H7 (cell line): ENCODE measurements at regions not wholly inside any gene's neighbourhood (a gene's known extent, or its start where the extent isn't known, plus 50 kb on each side); places are given as distances from the start of the nearest gene placed in this dataset.

ENCODE experiments used
- DNase-seq: peaks from one replicate; pipeline ENCODE4 v3.0.0; 2012
- H3K27me3 ChIP-seq: 2 replicates; pipeline ENCODE4 v1.6.0; 2011; ENCODE audit warnings: mild to moderate bottlenecking, low read length; ENCODE audit not compliant: control insufficient read depth, insufficient read depth
- H3K36me3 ChIP-seq: replicated peaks from 2 replicates; pipeline ENCODE4 v1.5.1; 2011; ENCODE audit warnings: low read length; ENCODE audit not compliant: control insufficient read depth, insufficient read depth
- H3K4me3 ChIP-seq: 2 replicates; pipeline ENCODE4 v1.5.1; 2011; ENCODE audit warnings: low read depth, mild to moderate bottlenecking, control low read depth, low read length, moderate library complexity; ENCODE audit not compliant: insufficient read depth

GRCh38 chr5:57802131-57802530 is 319.5 kb upstream of the ACTBL2 start:
- H3K4me3 ChIP-seq = no peak overlapping the region
- H3K27me3 ChIP-seq = no peaks in the 10 kb centered on the region
- DNase-seq = no peak
- no peaks in the 10 kb centered on the region for H3K36me3 ChIP-seq

GRCh38 chr5:57795203-57795602 is 312.6 kb upstream of the ACTBL2 start:
- Histone ChIP-seq H3K4me3 (no peak overlapping the region), H3K27me3 (no peaks in the 10 kb centered on the region), H3K36me3 (no peaks in the 10 kb centered on the region)
- DNase-seq = no peak

GRCh38 chr5:57791875-57792274 is 309.3 kb upstream of the ACTBL2 start:
- DNase-seq = no peak
- no peaks in the 10 kb centered on the region for H3K36me3 ChIP-seq
- H3K4me3 ChIP-seq = no peak overlapping the region
- no peaks in the 10 kb centered on the region for H3K27me3 ChIP-seq

GRCh38 chr5:57785946-57786345 is 303.3 kb upstream of the ACTBL2 start:
- no peak for DNase-seq
- no peak overlapping the region for H3K4me3 ChIP-seq
- no peaks in the 10 kb centered on the region for H3K27me3 ChIP-seq
- no peaks in the 10 kb centered on the region for H3K36me3 ChIP-seq

- no peak for DNase-seq
These were observed 301.5 kb upstream of the ACTBL2 start for GRCh38 chr5:57784121-57784520.

GRCh38 chr5:57783693-57784092 is 301.1 kb upstream of the ACTBL2 start:
- Histone ChIP-seq H3K36me3 (no peaks in the 10 kb centered on the region), H3K27me3 (no peaks in the 10 kb centered on the region), H3K4me3 (no peak overlapping the region)
- no peak for DNase-seq

More at GRCh38 chr5:57784121-57784520, 301.5 kb upstream of the ACTBL2 start:
- Histone ChIP-seq H3K36me3 (no peaks in the 10 kb centered on the region), H3K27me3 (no peaks in the 10 kb centered on the region), H3K4me3 (no peak overlapping the region)

GRCh38 chr5:57780961-57781325 is 298.3 kb upstream of the ACTBL2 start:
- DNase-seq = no peak
- Histone ChIP-seq H3K27me3 (no peaks in the 10 kb centered on the region), H3K36me3 (no peaks in the 10 kb centered on the region)

GRCh38 chr5:57780306-57780960 is 297.8 kb upstream of the ACTBL2 start:
- H3K27me3 ChIP-seq = no peaks in the 10 kb centered on the region
- H3K36me3 ChIP-seq = no peaks in the 10 kb centered on the region
- no peak overlapping the region for H3K4me3 ChIP-seq
- DNase-seq = no peak

More at GRCh38 chr5:57780961-57781325, 298.3 kb upstream of the ACTBL2 start:
- H3K4me3 ChIP-seq = no peak overlapping the region

GRCh38 chr5:57779383-57780223 is 297.0 kb upstream of the ACTBL2 start:
- H3K36me3 ChIP-seq = no peaks in the 10 kb centered on the region
- no peaks in the 10 kb centered on the region for H3K27me3 ChIP-seq
- DNase-seq = no peak
- H3K4me3 ChIP-seq = no peak overlapping the region

GRCh38 chr5:57778501-57779091 is 296.0 kb upstream of the ACTBL2 start:
- DNase-seq = no peak
- H3K27me3 ChIP-seq = no peaks in the 10 kb centered on the region
- H3K4me3 ChIP-seq = no peak overlapping the region
- H3K36me3 ChIP-seq = no peaks in the 10 kb centered on the region

- H3K4me3 ChIP-seq = no peak overlapping the region
- no peak for DNase-seq
- H3K36me3 ChIP-seq = no peaks in the 10 kb centered on the region
- H3K27me3 ChIP-seq = no peaks in the 10 kb centered on the region
These were observed 294.6 kb upstream of the ACTBL2 start for GRCh38 chr5:57777174-57777581.

- DNase-seq = no peak
- no peaks in the 10 kb centered on the region for H3K27me3 ChIP-seq
- H3K36me3 ChIP-seq = no peaks in the 10 kb centered on the region
- H3K4me3 ChIP-seq = no peak overlapping the region
These were observed 293.4 kb upstream of the ACTBL2 start for GRCh38 chr5:57776035-57776434.

- DNase-seq = no peak
- H3K27me3 ChIP-seq = no peaks in the 10 kb centered on the region
- H3K36me3 ChIP-seq = no peaks in the 10 kb centered on the region
- H3K4me3 ChIP-seq = no peak overlapping the region
These were observed 291.8 kb upstream of the ACTBL2 start for GRCh38 chr5:57774439-57774838.

- DNase-seq = no peak
- Histone ChIP-seq H3K36me3 (no peaks in the 10 kb centered on the region), H3K27me3 (no peaks in the 10 kb centered on the region), H3K4me3 (no peak overlapping the region)
These were observed 289.9 kb upstream of the ACTBL2 start for GRCh38 chr5:57772512-57772911.

- Histone ChIP-seq H3K4me3 (no peak overlapping the region), H3K36me3 (no peaks in the 10 kb centered on the region), H3K27me3 (no peaks in the 10 kb centered on the region)
- no peak for DNase-seq
These were observed 287.4 kb upstream of the ACTBL2 start for GRCh38 chr5:57770039-57770438.
